ENCODE measurements at regions not wholly inside any gene's neighbourhood (a gene's known extent, or its start where the extent isn't known, plus 50 kb on each side); places are given as distances from the start of the nearest gene placed in this dataset.

DNA sequence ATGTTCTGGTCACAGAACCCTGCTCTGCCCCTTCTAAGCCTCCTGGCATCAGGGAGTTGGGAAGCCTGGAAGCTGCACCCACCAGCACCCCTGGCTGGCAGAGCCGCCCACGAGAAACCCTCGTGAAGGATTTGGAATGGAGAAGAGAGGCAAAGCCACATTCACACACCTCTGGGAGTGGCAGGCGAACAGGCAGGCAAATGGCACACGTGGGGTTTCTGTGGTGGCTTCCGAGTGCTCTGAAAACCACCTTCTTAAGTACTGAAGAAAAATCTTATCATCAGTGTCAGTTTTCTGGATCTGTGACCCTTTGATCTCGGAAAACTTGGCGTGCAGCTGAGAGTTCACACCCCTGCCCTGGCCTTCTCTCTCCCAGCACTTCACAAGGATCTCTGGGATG is 442.2 kb upstream of the FRG1 start:
- TF ChIP-seq, protein P1, sequence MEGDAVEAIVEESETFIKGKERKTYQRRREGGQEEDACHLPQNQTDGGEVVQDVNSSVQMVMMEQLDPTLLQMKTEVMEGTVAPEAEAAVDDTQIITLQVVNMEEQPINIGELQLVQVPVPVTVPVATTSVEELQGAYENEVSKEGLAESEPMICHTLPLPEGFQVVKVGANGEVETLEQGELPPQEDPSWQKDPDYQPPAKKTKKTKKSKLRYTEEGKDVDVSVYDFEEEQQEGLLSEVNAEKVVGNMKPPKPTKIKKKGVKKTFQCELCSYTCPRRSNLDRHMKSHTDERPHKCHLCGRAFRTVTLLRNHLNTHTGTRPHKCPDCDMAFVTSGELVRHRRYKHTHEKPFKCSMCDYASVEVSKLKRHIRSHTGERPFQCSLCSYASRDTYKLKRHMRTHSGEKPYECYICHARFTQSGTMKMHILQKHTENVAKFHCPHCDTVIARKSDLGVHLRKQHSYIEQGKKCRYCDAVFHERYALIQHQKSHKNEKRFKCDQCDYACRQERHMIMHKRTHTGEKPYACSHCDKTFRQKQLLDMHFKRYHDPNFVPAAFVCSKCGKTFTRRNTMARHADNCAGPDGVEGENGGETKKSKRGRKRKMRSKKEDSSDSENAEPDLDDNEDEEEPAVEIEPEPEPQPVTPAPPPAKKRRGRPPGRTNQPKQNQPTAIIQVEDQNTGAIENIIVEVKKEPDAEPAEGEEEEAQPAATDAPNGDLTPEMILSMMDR (IDR thresholded peaks at IDR 0.05): no peak
- no peak for TF ChIP-seq POLR2A (IDR thresholded peaks at IDR 0.05)
